Dedifferentiated amniotic fluid mesenchymal stem cell (primary cell): ENCODE measurements at regions not wholly inside any gene's neighbourhood (a gene's known extent, or its start where the extent isn't known, plus 50 kb on each side); places are given as distances from the start of the nearest gene placed in this dataset.

Source experiments
- DNase-seq: peaks from one replicate; pipeline ENCODE4 v3.0.0-alpha.2; 2016; ENCODE audit errors: extremely low spot score

GRCh38 chr7:8937204-8937603, 503.8 kb downstream of the NXPH1 start:
- no peak for DNase-seq

- no peak for DNase-seq
These were observed 504.8 kb downstream of the NXPH1 start for GRCh38 chr7:8938044-8938805.

- no peak for DNase-seq
These were observed 506.0 kb downstream of the NXPH1 start for GRCh38 chr7:8939446-8939845.

GRCh38 chr7:8963722-8964121, 530.3 kb downstream of the NXPH1 start:
- DNase-seq, result no peak

- no peak for DNase-seq
These were observed 531.8 kb downstream of the NXPH1 start for GRCh38 chr7:8965177-8965576.

- DNase-seq, result no peak
These were observed 540.2 kb downstream of the NXPH1 start for GRCh38 chr7:8973601-8974000.

- DNase-seq, result no peak
These were observed 542.3 kb downstream of the NXPH1 start for GRCh38 chr7:8975681-8976080.

- DNase-seq, result no peak
These were observed 549.1 kb downstream of the NXPH1 start for GRCh38 chr7:8982338-8982992.

- DNase-seq, result no peak
These were observed 551.8 kb downstream of the NXPH1 start for GRCh38 chr7:8985255-8985654.

- no peak for DNase-seq
These were observed 554.9 kb downstream of the NXPH1 start for GRCh38 chr7:8988267-8988666.

GRCh38 chr7:8991159-8991558, 557.8 kb downstream of the NXPH1 start:
- DNase-seq, result no peak

- no peak for DNase-seq
These were observed 565.4 kb downstream of the NXPH1 start for GRCh38 chr7:8998762-8999161.

- DNase-seq, result no peak
These were observed 580.5 kb downstream of the NXPH1 start for GRCh38 chr7:9013940-9014339.

GRCh38 chr7:9017286-9017685, 583.9 kb downstream of the NXPH1 start:
- DNase-seq, result no peak

- no peak for DNase-seq
These were observed 589.0 kb downstream of the NXPH1 start for GRCh38 chr7:9022456-9022855.

- no peak for DNase-seq
These were observed 590.4 kb downstream of the NXPH1 start for GRCh38 chr7:9023675-9024294.

GRCh38 chr7:9026121-9026520, 592.7 kb downstream of the NXPH1 start:
- no peak for DNase-seq

GRCh38 chr7:9028012-9028411, 594.6 kb downstream of the NXPH1 start:
- DNase-seq, result no peak

- no peak for DNase-seq
These were observed 596.5 kb downstream of the NXPH1 start for GRCh38 chr7:9029681-9030530.

- no peak for DNase-seq
These were observed 597.6 kb downstream of the NXPH1 start for GRCh38 chr7:9030976-9031375.

GRCh38 chr7:9031386-9031785, 598.0 kb downstream of the NXPH1 start:
- no peak for DNase-seq

GRCh38 chr7:9036080-9036479, 602.7 kb downstream of the NXPH1 start:
- DNase-seq, result no peak
